ENCODE measurements at regions not wholly inside any gene's neighbourhood (a gene's known extent, or its start where the extent isn't known, plus 50 kb on each side); places are given as distances from the start of the nearest gene placed in this dataset.
"Not testable (repeated sequence)": the region's sequence is repeated elsewhere in the genome, so short reads cannot be mapped to it uniquely, and the experiment has no call there.

DNA sequence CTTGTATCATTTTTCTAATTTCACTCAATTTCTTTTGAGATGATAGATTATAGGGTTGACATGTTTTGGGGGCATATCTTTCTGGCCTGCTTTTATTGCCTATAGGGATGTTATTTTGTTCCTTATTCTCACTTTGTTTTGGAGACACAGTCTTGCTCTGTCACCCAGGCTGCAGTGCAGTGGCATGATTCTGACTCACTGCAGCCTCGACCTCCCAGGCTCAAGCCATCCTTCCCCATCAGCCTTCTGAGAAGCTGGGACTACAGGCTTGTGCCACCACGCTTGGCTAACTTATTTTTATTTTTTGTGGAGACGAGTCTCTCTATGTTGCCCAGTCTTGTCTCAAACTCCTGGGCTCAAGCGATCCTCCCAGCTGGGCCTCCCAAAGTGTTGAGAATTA, 72.8 kb upstream of the FAN1 start:
- no peak overlapping the region for H3K27ac ChIP-seq
- no peak for TF ChIP-seq ZFX (IDR thresholded peaks at IDR 0.05)
- TF ChIP-seq, protein P1, sequence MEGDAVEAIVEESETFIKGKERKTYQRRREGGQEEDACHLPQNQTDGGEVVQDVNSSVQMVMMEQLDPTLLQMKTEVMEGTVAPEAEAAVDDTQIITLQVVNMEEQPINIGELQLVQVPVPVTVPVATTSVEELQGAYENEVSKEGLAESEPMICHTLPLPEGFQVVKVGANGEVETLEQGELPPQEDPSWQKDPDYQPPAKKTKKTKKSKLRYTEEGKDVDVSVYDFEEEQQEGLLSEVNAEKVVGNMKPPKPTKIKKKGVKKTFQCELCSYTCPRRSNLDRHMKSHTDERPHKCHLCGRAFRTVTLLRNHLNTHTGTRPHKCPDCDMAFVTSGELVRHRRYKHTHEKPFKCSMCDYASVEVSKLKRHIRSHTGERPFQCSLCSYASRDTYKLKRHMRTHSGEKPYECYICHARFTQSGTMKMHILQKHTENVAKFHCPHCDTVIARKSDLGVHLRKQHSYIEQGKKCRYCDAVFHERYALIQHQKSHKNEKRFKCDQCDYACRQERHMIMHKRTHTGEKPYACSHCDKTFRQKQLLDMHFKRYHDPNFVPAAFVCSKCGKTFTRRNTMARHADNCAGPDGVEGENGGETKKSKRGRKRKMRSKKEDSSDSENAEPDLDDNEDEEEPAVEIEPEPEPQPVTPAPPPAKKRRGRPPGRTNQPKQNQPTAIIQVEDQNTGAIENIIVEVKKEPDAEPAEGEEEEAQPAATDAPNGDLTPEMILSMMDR (conservative IDR thresholded peaks at IDR 0.05): no peak

DNA sequence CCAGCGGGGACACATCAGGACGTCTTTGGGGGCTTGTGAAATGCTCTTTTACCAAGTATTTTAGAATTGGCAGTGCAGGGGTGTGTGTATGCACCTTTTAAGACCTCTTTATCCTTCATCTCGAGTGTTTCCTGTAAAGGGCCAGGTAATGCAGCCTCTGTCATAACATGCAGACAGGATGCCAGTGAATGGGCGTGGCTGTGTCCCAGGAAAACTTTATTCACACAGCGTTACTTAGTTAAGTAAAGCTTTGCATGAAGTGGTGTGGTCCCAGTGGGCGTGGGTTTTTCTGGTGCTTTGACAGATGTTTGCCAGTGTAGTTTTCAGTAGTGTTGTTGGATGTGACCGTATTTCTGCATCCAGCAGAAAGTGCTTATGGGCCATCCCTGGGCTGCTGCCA, 70.3 kb upstream of the FAN1 start:
- not testable (repeated sequence) for H3K27ac ChIP-seq

DNA sequence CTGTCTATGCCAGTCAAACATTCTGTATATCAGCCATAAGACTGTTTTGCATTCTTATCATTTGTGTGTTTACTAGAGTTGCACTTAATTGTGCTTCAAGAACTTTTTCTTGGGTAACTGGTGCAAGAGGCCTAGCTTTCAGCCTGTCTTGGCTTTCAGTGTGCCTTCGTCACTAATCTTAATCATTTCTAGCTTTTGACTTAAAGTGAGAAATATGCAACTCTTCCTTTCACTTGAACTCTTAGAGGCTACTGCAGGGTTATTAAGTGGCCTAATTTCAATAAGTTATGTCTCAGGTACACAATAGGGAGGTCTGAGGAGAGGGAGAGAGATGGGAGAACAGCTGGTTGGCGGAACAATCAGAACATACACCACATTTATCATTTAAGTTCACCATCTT, 62.1 kb upstream of the FAN1 start:
- H3K27ac ChIP-seq: not testable (repeated sequence)

DNA sequence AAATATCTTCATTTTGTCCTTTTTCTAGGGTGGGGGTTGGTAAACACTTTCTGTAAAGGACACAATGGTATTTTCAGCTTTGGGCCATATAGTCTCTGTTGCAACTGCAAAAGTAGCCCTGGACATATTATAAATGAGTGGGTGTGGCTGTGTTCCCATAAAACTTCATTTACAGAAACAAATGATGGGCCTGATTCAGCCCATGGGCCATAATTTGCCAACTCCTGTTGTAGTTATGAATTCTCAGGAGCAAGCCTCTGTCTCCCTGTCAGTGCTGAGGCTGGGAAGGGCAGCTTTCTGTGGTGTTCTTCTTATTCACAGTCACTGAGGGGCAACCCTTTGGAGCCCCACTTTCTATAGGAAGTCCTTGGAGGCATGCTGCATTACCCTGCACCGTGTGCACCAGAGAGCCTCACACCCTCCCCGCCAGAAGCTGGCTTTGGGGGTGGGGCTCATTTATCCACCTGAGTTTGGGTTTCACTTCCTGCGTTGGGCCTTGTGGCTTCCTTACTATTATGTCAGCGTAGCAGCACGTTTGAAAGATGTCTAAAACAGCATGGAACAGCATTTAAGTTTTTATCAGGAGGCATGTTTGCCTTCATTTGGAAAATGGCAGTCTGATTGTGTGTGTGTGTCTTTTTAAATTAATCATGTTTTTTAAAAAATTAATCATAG, 60.8 kb upstream of the FAN1 start:
- H3K27ac ChIP-seq: not testable (repeated sequence)

DNA sequence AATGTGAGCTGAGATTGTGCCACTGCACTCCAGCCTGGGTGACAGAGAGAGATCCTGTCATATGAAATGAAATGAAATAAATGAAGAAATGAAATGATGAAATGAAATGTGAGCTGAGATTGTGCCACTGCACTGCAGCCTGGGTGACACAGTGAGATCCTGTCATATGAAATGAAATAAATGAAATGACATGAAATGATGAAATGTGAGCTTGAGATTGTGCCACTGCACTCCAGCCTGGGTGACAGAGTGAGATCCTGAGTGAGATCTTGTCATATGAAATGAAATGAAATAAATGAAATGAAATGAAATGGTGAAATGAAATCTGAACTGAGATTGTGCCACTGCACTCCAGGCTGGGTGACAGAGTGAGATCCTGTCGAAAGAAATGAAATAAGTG, 58.2 kb upstream of the FAN1 start:
- H3K27ac ChIP-seq: not testable (repeated sequence)

Measured in C4-2B (cell line).